Panc1 (cell line): ENCODE measurements at regions not wholly inside any gene's neighbourhood (a gene's known extent, or its start where the extent isn't known, plus 50 kb on each side); places are given as distances from the start of the nearest gene placed in this dataset.

Experiments
- ATAC-seq: fragments of 200-7000 bp; cut with Tn5 transposase; 2 replicates; pipeline ENCODE4 v1.9.1; 2020; ENCODE audit warnings: mild to moderate bottlenecking, moderate library complexity
- BruUV-seq: library from RNA; stranded (reverse); fragments of 400-500 nt; replicated peaks from 2 replicates; lab custom pipeline; 2021; lab: Mats Ljungman, UMichigan
- CTCF ChIA-PET: fragments of 300-600 bp; sonication (Branson Sonifier 250); formaldehyde crosslinking; loops from one replicate; lab custom pipeline; 2022; ENCODE audit warnings: antibody characterized with exemption; lab: Charles Lee
- POLR2A ChIA-PET: fragments of 300-600 bp; sonication (Branson Sonifier 250); formaldehyde crosslinking; loops from one replicate; lab custom pipeline; 2022; ENCODE audit warnings: antibody characterized with exemption; lab: Charles Lee
- DNase-seq: peaks from one replicate; pipeline ENCODE4 v3.0.0-alpha.2; 2010; ENCODE audit warnings: low read depth, low spot score
- H3K27ac ChIP-seq: 2 replicates; pipeline ENCODE4 v1.5.1; 2011; ENCODE audit warnings: mild to moderate bottlenecking, low read length, inconsistent platforms
- H3K27me3 ChIP-seq: fragments of 200-500 bp; sonication (Bioruptor generic); 2 replicates; pipeline ENCODE4 v1.6.0; 2014; ENCODE audit warnings: low read length, inconsistent platforms; ENCODE audit not compliant: control insufficient read depth, insufficient read depth
- H3K36me3 ChIP-seq: fragments of 200-500 bp; sonication (Bioruptor generic); 2 replicates; pipeline ENCODE4 v1.5.1; 2014; ENCODE audit warnings: inconsistent platforms, mild to moderate bottlenecking, low read length, moderate library complexity; ENCODE audit not compliant: control insufficient read depth, insufficient read depth
- H3K4me1 ChIP-seq: 2 replicates; pipeline ENCODE4 v1.5.1; 2011; ENCODE audit warnings: inconsistent platforms, mild to moderate bottlenecking, low read length, moderate library complexity; ENCODE audit not compliant: control insufficient read depth, insufficient read depth
- H3K4me3 ChIP-seq, 2 experiments: 2 replicates each; pipeline ENCODE4 v1.5.1; 2011 to 2012; ENCODE audit warnings: low read depth in 2 of 2, low read length in 2 of 2, mild to moderate bottlenecking in 2 of 2, inconsistent platforms in 1 of 2, moderate library complexity in 1 of 2
- H3K9me3 ChIP-seq: fragments of 200-500 bp; sonication (Bioruptor generic); 2 replicates; pipeline ENCODE4 v1.5.1; 2014; ENCODE audit warnings: low read depth, mild to moderate bottlenecking, inconsistent platforms, low read length, moderate library complexity; ENCODE audit not compliant: control insufficient read depth, insufficient read depth
- POLR2AphosphoS5 ChIP-seq: IDR thresholded peaks from 2 replicates; pipeline ENCODE4 v1.6.1; 2012; ENCODE audit warnings: mild to moderate bottlenecking, low read depth, low read length, moderate library complexity
- SIN3A ChIP-seq: IDR thresholded peaks from 2 replicates; pipeline ENCODE4 v1.6.1; 2012; ENCODE audit warnings: low read depth, mild to moderate bottlenecking, low read length, moderate library complexity, borderline replicate concordance; ENCODE audit not compliant: insufficient read depth
- TCF7L2 ChIP-seq: IDR thresholded peaks from 2 replicates; pipeline ENCODE4 v1.6.1; 2011; ENCODE audit warnings: mild to moderate bottlenecking, low read depth, low read length, inconsistent platforms
- in situ Hi-C: cut with HindIII; loops from 2 replicates; pipeline ENCODE4 v1.10.0; 2016; ENCODE audit warnings: low sequenced_read_pairs, low pct_unique_long_range_greater_than_20kb
- intact Hi-C: fragments of 100-400 bp; cut with micrococcal nuclease; formaldehyde crosslinking; loops from one replicate; pipeline ENCODE4 v1.10.0; 2022; ENCODE audit not compliant: unreplicated experiment
- TF ChIP-seq, protein P1 (sequence below), 2 experiments: IDR thresholded peaks; 2 replicates each; pipeline ENCODE4 v1.6.1; 2011 to 2012; ENCODE audit warnings: low read depth in 2 of 2, control low read depth in 1 of 2, low read length in 1 of 2, mild to moderate bottlenecking in 1 of 2, moderate library complexity in 1 of 2; ENCODE audit not compliant: insufficient read depth in 1 of 2
- TF ChIP-seq, protein P2 (sequence below): fragments of 450-650 bp; IDR thresholded peaks from 2 replicates; pipeline ENCODE4 v1.5.1; 2017; ENCODE audit warnings: mild to moderate bottlenecking

DNA sequence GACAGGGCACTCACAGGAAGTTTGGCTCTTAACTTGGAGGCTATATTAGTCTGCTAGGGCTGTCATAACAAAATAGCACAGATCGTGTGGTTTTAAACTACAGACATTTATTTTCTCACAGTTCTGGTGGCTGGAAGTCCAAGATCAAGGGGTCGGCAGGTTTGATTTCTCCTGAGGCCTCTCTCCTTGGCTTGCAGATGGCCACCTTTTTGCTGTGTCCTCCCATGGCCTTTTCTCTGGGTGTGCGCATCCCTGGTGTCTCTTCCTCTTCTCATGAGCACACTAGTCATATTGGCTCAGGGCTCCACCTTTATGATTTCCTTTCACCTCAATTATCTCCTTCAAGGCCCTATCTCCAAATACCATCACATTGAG lies 69.3 kb downstream of the FOXB1 start:
- TF ChIP-seq POLR2AphosphoS5 (no peak), TCF7L2 (no peak), SIN3A (no peak)
- TF ChIP-seq, protein P1, sequence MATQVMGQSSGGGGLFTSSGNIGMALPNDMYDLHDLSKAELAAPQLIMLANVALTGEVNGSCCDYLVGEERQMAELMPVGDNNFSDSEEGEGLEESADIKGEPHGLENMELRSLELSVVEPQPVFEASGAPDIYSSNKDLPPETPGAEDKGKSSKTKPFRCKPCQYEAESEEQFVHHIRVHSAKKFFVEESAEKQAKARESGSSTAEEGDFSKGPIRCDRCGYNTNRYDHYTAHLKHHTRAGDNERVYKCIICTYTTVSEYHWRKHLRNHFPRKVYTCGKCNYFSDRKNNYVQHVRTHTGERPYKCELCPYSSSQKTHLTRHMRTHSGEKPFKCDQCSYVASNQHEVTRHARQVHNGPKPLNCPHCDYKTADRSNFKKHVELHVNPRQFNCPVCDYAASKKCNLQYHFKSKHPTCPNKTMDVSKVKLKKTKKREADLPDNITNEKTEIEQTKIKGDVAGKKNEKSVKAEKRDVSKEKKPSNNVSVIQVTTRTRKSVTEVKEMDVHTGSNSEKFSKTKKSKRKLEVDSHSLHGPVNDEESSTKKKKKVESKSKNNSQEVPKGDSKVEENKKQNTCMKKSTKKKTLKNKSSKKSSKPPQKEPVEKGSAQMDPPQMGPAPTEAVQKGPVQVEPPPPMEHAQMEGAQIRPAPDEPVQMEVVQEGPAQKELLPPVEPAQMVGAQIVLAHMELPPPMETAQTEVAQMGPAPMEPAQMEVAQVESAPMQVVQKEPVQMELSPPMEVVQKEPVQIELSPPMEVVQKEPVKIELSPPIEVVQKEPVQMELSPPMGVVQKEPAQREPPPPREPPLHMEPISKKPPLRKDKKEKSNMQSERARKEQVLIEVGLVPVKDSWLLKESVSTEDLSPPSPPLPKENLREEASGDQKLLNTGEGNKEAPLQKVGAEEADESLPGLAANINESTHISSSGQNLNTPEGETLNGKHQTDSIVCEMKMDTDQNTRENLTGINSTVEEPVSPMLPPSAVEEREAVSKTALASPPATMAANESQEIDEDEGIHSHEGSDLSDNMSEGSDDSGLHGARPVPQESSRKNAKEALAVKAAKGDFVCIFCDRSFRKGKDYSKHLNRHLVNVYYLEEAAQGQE (IDR thresholded peaks at IDR 0.05; ENCODE audit: insufficient read depth in 1 of 2, low read depth in 2 of 2, low read length in 1 of 2): no peak
- TF ChIP-seq, protein P2, sequence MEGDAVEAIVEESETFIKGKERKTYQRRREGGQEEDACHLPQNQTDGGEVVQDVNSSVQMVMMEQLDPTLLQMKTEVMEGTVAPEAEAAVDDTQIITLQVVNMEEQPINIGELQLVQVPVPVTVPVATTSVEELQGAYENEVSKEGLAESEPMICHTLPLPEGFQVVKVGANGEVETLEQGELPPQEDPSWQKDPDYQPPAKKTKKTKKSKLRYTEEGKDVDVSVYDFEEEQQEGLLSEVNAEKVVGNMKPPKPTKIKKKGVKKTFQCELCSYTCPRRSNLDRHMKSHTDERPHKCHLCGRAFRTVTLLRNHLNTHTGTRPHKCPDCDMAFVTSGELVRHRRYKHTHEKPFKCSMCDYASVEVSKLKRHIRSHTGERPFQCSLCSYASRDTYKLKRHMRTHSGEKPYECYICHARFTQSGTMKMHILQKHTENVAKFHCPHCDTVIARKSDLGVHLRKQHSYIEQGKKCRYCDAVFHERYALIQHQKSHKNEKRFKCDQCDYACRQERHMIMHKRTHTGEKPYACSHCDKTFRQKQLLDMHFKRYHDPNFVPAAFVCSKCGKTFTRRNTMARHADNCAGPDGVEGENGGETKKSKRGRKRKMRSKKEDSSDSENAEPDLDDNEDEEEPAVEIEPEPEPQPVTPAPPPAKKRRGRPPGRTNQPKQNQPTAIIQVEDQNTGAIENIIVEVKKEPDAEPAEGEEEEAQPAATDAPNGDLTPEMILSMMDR: no peak
- Histone ChIP-seq H3K9me3 (no peaks in the 10 kb centered on the region), H3K27me3 (no peaks in the 10 kb centered on the region), H3K4me3 (no peak overlapping the region), H3K27ac (0 out of 2 replicates have a peak overlapping the region, but pooled peaks have one; percentile 25), H3K4me1 (peaks cover 14% of the 10 kb centered on the region; the same call in 1 of the 2 replicates), H3K36me3 (no peaks in the 10 kb centered on the region)
- CTCF ChIA-PET: no interaction called here
- intact Hi-C loops: loop anchor here (10.0 kb wide), 1 partner anchor 159 kb away; no protein-coding TSS in a partner anchor
- no TSS peak for BruUV-seq
- POLR2A ChIA-PET: no interaction called here
- no peak for DNase-seq
- no peak for ATAC-seq
- in situ Hi-C loops: no loop called here

DNA sequence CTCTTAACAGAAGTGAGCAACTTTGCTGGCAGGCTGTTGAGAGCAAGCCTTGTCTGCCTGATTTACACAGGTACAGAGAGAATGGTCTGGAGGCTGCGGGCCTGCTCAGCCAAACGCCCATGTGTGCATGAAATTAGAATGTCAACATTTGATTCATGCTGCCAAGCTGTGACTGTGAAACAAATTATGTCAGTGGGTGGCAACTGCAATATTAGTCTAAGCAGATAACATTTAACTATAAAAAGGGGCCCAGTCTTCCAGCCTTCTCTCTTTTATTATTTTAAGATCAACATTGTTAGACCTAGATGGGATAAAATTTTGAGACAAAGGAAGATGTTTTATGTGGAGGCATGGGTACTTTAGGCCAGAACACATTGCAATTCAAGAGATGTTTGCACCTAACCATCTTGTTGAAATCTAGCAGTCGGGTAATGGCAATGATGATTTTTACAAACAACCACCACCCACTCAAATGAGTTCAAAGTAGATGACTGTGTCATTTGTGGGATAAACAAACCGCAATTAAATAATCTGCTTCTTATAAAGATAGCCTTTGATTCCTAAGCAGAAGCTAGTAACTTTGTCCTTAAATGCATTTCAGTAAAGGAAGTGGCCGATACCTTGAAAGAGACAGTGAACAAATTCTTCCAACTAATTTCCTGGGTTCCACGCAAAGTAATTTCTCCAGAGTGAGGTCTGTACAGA lies 70.2 kb downstream of the FOXB1 start:
- ChIA-PET CTCF (no interaction called here), POLR2A (no interaction called here)
- TF ChIP-seq, protein P2: no peak
- TF ChIP-seq POLR2AphosphoS5 (no peak), TCF7L2 (no peak), SIN3A (no peak)
- TF ChIP-seq, protein P1 (IDR thresholded peaks at IDR 0.05; ENCODE audit: insufficient read depth in 1 of 2, low read depth in 2 of 2, low read length in 1 of 2): no peak
- Histone ChIP-seq H3K4me1 (peaks cover 14% of the 10 kb centered on the region; the same call in 1 of the 2 replicates), H3K9me3 (no peaks in the 10 kb centered on the region), H3K27ac (no peak overlapping the region), H3K27me3 (no peaks in the 10 kb centered on the region), H3K36me3 (no peaks in the 10 kb centered on the region), H3K4me3 (no peak overlapping the region)
- ATAC-seq (peak; percentile 50; the same call in 1 of the 2 replicates), DNase-seq (no peak)
- no TSS peak for BruUV-seq
- in situ Hi-C loops (no loop called here), intact Hi-C loops (loop anchor here (10.0 kb wide), 1 partner anchor 160 kb away; no protein-coding TSS in a partner anchor)
